AG04449 (cell line): ENCODE measurements at regions not wholly inside any gene's neighbourhood (a gene's known extent, or its start where the extent isn't known, plus 50 kb on each side); places are given as distances from the start of the nearest gene placed in this dataset.

Source experiments
- CTCF ChIA-PET: fragments of 350-600 bp; formaldehyde crosslinking; extraction: SDS; loops from one replicate; lab custom pipeline; 2021; ENCODE audit warnings: antibody characterized with exemption; lab: Yijun Ruan, JAX
- POLR2A ChIA-PET: fragments of 400-600, 350-600 bp; formaldehyde crosslinking; extraction: SDS; loops from one replicate; lab custom pipeline; 2020; ENCODE audit warnings: antibody characterized with exemption, inconsistent platforms; lab: Yijun Ruan, JAX
- DNase-seq: peaks from one replicate; pipeline ENCODE4 v3.0.0-alpha.2; 2010; ENCODE audit warnings: low read depth, low spot score
- H3K4me3 ChIP-seq: 2 replicates; pipeline ENCODE4 v1.5.1; 2011; ENCODE audit warnings: low read depth, mild to moderate bottlenecking, control low read depth, low read length
- TF ChIP-seq, protein P1 (sequence below): IDR thresholded peaks from one replicate; pipeline ENCODE4 v1.5.1; 2011; ENCODE audit warnings: mild to moderate bottlenecking, moderate library complexity, low read length, control low read depth, inconsistent platforms; ENCODE audit not compliant: insufficient read depth; ENCODE audit errors: missing control alignments

DNA sequence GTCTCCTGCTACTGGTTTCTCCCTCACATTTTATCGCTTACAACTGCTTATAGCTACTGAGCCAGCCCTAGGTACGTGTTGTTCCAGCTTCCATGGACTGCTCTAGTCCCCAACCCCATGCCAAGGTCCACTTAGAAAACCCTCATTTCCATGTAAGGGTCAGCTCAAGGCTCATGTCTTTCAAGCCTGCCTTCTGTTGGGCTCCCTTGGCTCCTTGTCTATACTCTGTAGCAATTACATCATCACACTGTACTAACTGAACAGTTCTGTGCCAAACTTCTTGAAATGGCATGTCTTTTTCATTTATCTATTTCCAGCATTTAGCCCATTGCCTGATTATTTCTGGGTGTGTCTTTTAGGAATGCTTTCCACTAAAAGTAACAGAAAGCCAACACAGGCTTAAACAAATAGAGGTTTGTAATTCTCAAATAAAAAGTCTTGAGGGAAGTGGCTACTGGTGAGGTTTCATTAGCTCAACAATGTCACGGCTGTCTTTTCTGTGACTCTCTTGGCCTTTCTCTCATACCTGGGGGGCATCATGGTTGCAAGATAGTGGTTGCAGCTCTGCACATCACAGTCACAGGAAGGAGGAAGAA is 317.6 kb downstream of the TPBG start:
- ChIA-PET POLR2A (no interaction called here), CTCF (interaction anchor here (1.5 kb wide), 1 partner anchor 374 kb away, joined by 3 read pairs; no protein-coding TSS in a partner anchor)
- no peak for DNase-seq
- no peak overlapping the region for H3K4me3 ChIP-seq
- TF ChIP-seq, protein P1, sequence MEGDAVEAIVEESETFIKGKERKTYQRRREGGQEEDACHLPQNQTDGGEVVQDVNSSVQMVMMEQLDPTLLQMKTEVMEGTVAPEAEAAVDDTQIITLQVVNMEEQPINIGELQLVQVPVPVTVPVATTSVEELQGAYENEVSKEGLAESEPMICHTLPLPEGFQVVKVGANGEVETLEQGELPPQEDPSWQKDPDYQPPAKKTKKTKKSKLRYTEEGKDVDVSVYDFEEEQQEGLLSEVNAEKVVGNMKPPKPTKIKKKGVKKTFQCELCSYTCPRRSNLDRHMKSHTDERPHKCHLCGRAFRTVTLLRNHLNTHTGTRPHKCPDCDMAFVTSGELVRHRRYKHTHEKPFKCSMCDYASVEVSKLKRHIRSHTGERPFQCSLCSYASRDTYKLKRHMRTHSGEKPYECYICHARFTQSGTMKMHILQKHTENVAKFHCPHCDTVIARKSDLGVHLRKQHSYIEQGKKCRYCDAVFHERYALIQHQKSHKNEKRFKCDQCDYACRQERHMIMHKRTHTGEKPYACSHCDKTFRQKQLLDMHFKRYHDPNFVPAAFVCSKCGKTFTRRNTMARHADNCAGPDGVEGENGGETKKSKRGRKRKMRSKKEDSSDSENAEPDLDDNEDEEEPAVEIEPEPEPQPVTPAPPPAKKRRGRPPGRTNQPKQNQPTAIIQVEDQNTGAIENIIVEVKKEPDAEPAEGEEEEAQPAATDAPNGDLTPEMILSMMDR, result no peak

DNA sequence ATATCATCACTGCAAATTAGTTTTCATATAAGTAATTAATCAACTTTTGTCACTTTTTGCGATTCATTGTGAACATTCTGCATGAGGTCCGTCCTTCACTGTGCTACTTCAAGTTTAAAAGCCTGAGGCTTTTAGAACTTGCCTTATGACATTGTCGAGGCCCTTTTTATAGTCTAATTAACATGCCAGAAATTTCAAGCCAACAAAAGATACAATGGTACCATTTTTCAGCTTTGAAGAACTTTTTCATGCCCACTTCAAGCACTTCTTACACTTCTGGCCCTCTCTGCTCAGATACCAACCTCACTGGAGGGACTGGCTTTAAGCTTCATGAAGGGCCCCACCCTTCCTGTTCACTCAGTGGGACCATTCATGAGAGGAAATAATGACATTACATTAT is 323.1 kb downstream of the TPBG start:
- H3K4me3 ChIP-seq, result no peak overlapping the region
- TF ChIP-seq, protein P1, result no peak
- DNase-seq, result no peak
- ChIA-PET CTCF (no interaction called here), POLR2A (no interaction called here)

DNA sequence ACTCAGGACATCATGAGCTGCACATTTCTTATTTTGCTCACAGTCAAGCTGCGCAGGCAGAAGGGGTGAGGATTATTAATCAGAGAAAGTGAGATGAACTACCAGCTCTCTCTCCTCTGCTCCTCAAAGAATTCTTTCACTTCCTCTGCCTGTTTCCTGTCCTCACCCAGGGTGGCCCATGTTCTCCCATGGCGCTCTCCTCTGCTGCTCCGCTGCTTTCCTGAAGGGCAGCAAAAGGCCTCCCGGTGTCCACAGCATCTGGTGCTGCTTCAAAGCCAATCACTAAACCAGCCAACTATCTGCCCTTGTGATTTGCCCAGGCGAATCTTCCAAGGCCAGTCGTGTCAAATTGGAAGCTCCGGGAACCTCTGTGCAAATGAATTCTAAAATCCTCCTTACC is 324.2 kb downstream of the TPBG start:
- ChIA-PET POLR2A (no interaction called here), CTCF (no interaction called here)
- TF ChIP-seq, protein P1, result no peak
- no peak for DNase-seq
- H3K4me3 ChIP-seq, result no peak overlapping the region

DNA sequence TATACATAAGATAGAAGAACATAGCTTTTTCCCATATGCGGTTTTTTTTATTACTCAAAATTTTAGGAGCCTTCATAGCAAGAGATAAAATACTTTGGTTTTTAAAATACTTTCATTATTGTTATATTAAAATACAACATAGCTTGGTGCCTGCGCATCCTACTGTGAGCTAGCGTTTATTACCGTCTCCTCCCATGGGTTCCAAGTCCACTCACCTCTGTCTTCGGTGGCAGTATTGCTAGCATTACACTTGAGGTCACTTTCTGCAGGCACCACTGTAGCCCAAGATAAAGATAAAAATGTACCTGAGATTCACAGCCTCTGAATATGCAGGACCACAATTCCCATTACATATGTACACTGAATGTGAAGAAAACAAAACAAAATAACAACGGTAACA is 326.7 kb downstream of the TPBG start:
- CTCF ChIA-PET, result no interaction called here
- no peak overlapping the region for H3K4me3 ChIP-seq
- DNase-seq, result no peak
- TF ChIP-seq, protein P1, result no peak
- POLR2A ChIA-PET, result no interaction called here

DNA sequence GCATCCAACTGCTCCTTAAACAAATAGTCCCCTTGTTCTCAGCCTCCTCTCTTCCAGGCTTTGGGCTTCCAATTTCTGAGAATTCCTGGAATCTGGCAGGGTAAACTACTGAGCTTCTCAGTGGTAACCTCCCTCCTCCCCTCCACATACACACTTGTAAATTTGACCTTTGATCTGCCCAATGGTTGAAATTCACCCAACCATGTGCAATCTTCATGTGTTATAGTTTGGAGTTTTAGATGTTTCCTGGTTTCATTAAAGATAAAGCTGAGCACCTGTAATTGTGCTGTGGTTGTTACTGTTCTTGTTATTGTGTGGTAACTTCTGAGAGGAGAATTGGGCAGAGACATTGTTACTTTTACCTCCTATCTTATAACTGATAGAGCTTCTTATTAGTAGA is 328.4 kb downstream of the TPBG start:
- ChIA-PET CTCF (interaction anchor here (0.9 to 1.5 kb wide), 2 partner anchors 12 to 421 kb away, joined by 3 read pairs; no protein-coding TSS in a partner anchor), POLR2A (no interaction called here)
- TF ChIP-seq, protein P1, result no peak
- no peak for DNase-seq
- no peak overlapping the region for H3K4me3 ChIP-seq

DNA sequence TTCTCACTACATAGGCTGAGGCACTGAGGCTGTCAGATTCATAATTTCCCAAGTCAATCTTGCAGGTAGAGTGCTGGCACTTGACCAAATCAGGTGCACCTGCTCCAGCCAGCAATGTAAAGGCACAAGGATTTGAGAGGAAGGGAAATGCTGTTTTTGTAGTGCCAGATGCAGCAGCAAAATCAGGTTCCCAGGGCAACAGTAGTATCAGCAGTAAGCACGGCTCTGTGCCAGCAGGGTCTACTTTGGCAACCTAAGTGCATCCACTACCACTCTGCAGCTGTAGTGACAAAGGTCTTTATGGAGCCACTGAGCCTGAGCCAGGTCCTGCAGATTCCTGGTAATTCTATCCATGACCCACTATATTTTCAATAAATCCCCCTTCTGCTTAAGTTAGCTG is 329.5 kb downstream of the TPBG start:
- DNase-seq, result no peak
- ChIA-PET CTCF (interaction anchor here (1.2 to 1.5 kb wide), 2 partner anchors 11 to 19 kb away, joined by 3 read pairs; no protein-coding TSS in a partner anchor), POLR2A (no interaction called here)
- no peak overlapping the region for H3K4me3 ChIP-seq
- TF ChIP-seq, protein P1, result no peak
